Suprapubic skin (tissue), 4 donors: ENCODE measurements at regions not wholly inside any gene's neighbourhood (a gene's known extent, or its start where the extent isn't known, plus 50 kb on each side); places are given as distances from the start of the nearest gene placed in this dataset.

ENCODE experiments used
- DNase-seq, 2 donors: peaks; one replicate each; pipeline ENCODE4 v3.0.0-alpha.2; 2019; ENCODE audit warnings: low spot score in 2 of 2
- H3K27ac ChIP-seq: fragments of 200-600 bp; sonication (generic); one replicate; pipeline ENCODE4 v1.5.1; 2019
- H3K27me3 ChIP-seq: fragments of 200-600 bp; sonication (generic); one replicate; pipeline ENCODE4 v1.5.1; 2019
- H3K36me3 ChIP-seq: fragments of 200-600 bp; sonication (generic); one replicate; pipeline ENCODE4 v1.5.1; 2019
- H3K4me1 ChIP-seq: fragments of 200-600 bp; sonication (generic); one replicate; pipeline ENCODE4 v1.5.1; 2019
- H3K4me3 ChIP-seq: fragments of 200-600 bp; sonication (generic); one replicate; pipeline ENCODE4 v1.5.1; 2019; ENCODE audit warnings: mild to moderate bottlenecking
- H3K9me3 ChIP-seq: fragments of 200-600 bp; sonication (generic); one replicate; pipeline ENCODE4 v1.5.1; 2019
- CTCF ChIP-seq, 2 donors: fragments of 200-600 bp in 1 of 2; fragments of 450-650 bp in 1 of 2; sonication (generic) in 1 of 2; IDR thresholded peaks; one replicate each; pipeline ENCODE4 v1.5.1; 2016 to 2019; ENCODE audit warnings: antibody characterized with exemption in 2 of 2, mild to moderate bottlenecking in 1 of 2, moderate library complexity in 1 of 2
- EP300 ChIP-seq: sonication (generic); formaldehyde crosslinking; IDR thresholded peaks from one replicate; pipeline ENCODE4 v1.6.1; 2017; ENCODE audit warnings: antibody characterized with exemption
- POLR2A ChIP-seq, 2 donors: fragments of 450-650 bp; IDR thresholded peaks; one replicate each; pipeline ENCODE4 v1.6.1; 2017; ENCODE audit warnings: antibody characterized with exemption in 2 of 2, mild to moderate bottlenecking in 2 of 2, moderate library complexity in 2 of 2
- POLR2AphosphoS5 ChIP-seq, 3 donors: sonication (generic); formaldehyde crosslinking; IDR thresholded peaks; one replicate each; pipeline ENCODE4 v1.6.1; 2017; ENCODE audit warnings: antibody characterized with exemption in 3 of 3
- WGBS: methylation state at CpG from one replicate; pipeline ENCODE4 v1.1.5; 2018; 5-methylcytosine and 5-hydroxymethylcytosine counted together

GRCh38 chr3:72458375-72458774 lies 389.9 kb downstream of the SHQ1 start:
- no peaks in the 10 kb centered on the region for H3K27me3 ChIP-seq
- no peaks in the 10 kb centered on the region for H3K9me3 ChIP-seq
- TF ChIP-seq POLR2A (IDR thresholded peaks at IDR 0.05) (no peak), EP300 (no peak), CTCF (IDR thresholded peaks at IDR 0.05) (no peak), POLR2AphosphoS5 (IDR thresholded peaks at IDR 0.05) (no peak)
- no peak for DNase-seq
- no peaks in the 10 kb centered on the region for H3K4me1 ChIP-seq
- H3K27ac ChIP-seq = no peak overlapping the region
- no peaks in the 10 kb centered on the region for H3K36me3 ChIP-seq
- 60% methylated on average over 4 of the region's 4 CpGs for WGBS
- no peak overlapping the region for H3K4me3 ChIP-seq

GRCh38 chr3:72454441-72454840 lies 393.8 kb downstream of the SHQ1 start:
- Histone ChIP-seq H3K27me3 (no peaks in the 10 kb centered on the region), H3K4me3 (no peak overlapping the region), H3K27ac (no peak overlapping the region), H3K9me3 (no peaks in the 10 kb centered on the region), H3K4me1 (no peaks in the 10 kb centered on the region), H3K36me3 (no peaks in the 10 kb centered on the region)
- whole genome bisulfite sequencing = 93% methylated on average over 3 of the region's 3 CpGs
- DNase-seq = no peak
- TF ChIP-seq CTCF (IDR thresholded peaks at IDR 0.05) (no peak), POLR2AphosphoS5 (IDR thresholded peaks at IDR 0.05) (no peak), EP300 (no peak), POLR2A (IDR thresholded peaks at IDR 0.05) (no peak)

- no peak for DNase-seq
- Histone ChIP-seq H3K4me3 (no peak overlapping the region), H3K27ac (no peak overlapping the region), H3K36me3 (no peaks in the 10 kb centered on the region), H3K27me3 (no peaks in the 10 kb centered on the region), H3K9me3 (no peaks in the 10 kb centered on the region), H3K4me1 (no peaks in the 10 kb centered on the region)
- WGBS = 71% methylated on average over 2 of the region's 2 CpGs
- TF ChIP-seq POLR2AphosphoS5 (IDR thresholded peaks at IDR 0.05) (no peak), CTCF (IDR thresholded peaks at IDR 0.05) (no peak), EP300 (no peak), POLR2A (IDR thresholded peaks at IDR 0.05) (no peak)
These were observed 394.5 kb downstream of the SHQ1 start for GRCh38 chr3:72453706-72454105.

GRCh38 chr3:72452745-72453144 lies 395.5 kb downstream of the SHQ1 start:
- Histone ChIP-seq H3K36me3 (no peaks in the 10 kb centered on the region), H3K9me3 (no peaks in the 10 kb centered on the region), H3K4me1 (peaks cover under 1% of the 10 kb centered on the region), H3K27ac (no peak overlapping the region), H3K27me3 (no peaks in the 10 kb centered on the region), H3K4me3 (no peak overlapping the region)
- 88% methylated on average over 5 of the region's 5 CpGs for WGBS
- no peak for DNase-seq
- TF ChIP-seq EP300 (no peak), CTCF (IDR thresholded peaks at IDR 0.05) (no peak), POLR2A (IDR thresholded peaks at IDR 0.05) (no peak), POLR2AphosphoS5 (IDR thresholded peaks at IDR 0.05) (no peak)

- Histone ChIP-seq H3K27me3 (no peaks in the 10 kb centered on the region), H3K27ac (no peak overlapping the region), H3K4me3 (no peak overlapping the region), H3K36me3 (no peaks in the 10 kb centered on the region), H3K4me1 (peaks cover 6% of the 10 kb centered on the region), H3K9me3 (no peaks in the 10 kb centered on the region)
- no peak for TF ChIP-seq CTCF (IDR thresholded peaks at IDR 0.05)
- no peak for TF ChIP-seq POLR2A (IDR thresholded peaks at IDR 0.05)
- no peak for TF ChIP-seq EP300
- TF ChIP-seq POLR2AphosphoS5 (IDR thresholded peaks at IDR 0.05) = no peak
- WGBS = 93% methylated on average over 3 of the region's 3 CpGs
- no peak for DNase-seq
These were observed 396.4 kb downstream of the SHQ1 start for GRCh38 chr3:72451841-72452240.
